Kidney (tissue), 13 donors: ENCODE measurements at regions not wholly inside any gene's neighbourhood (a gene's known extent, or its start where the extent isn't known, plus 50 kb on each side); places are given as distances from the start of the nearest gene placed in this dataset.
"Not testable (repeated sequence)": the region's sequence is repeated elsewhere in the genome, so short reads cannot be mapped to it uniquely, and the experiment has no call there.

ENCODE experiments used
- DNase-seq, 5 donors: peaks; one replicate each; pipeline ENCODE4 v3.0.0-alpha.2; 2013 to 2020
- FAIRE-seq: peaks from 2 replicates; lab custom pipeline; 2012; peaks lifted over from hg19 to GRCh38; lab: Jason Lieb, UNC
- H3K27ac ChIP-seq, 2 donors: one replicate each; pipeline ENCODE4 v1.7.0; 2013; ENCODE audit warnings: low read depth in 2 of 2, low read length in 2 of 2, inconsistent platforms in 1 of 2
- H3K27me3 ChIP-seq: one replicate; pipeline ENCODE4 v1.7.1; 2013; ENCODE audit warnings: low read length, inconsistent platforms; ENCODE audit not compliant: control insufficient read depth, insufficient read depth
- H3K36me3 ChIP-seq, 3 donors: one replicate each; pipeline versions ENCODE4 v1.7.0 to v1.7.1; 2013; ENCODE audit warnings: low read length in 3 of 3, control low read depth in 1 of 3, inconsistent platforms in 1 of 3; ENCODE audit not compliant: insufficient read depth in 3 of 3, control insufficient read depth in 2 of 3
- H3K4me1 ChIP-seq, 3 donors: one replicate each; pipeline versions ENCODE4 v1.7.0 to v1.7.1; 2013; ENCODE audit warnings: low read length in 3 of 3, inconsistent platforms in 1 of 3, low read depth in 1 of 3; ENCODE audit not compliant: control insufficient read depth in 2 of 3, insufficient read depth in 2 of 3
- H3K4me3 ChIP-seq, 3 donors: one replicate each; pipeline versions ENCODE4 v1.7.0 to v1.8.1; 2013; ENCODE audit warnings: low read length in 3 of 3, control low read depth in 1 of 3, inconsistent platforms in 1 of 3
- H3K9ac ChIP-seq, 3 donors: one replicate each; pipeline versions ENCODE4 v1.7.0 to v1.7.1; 2013; ENCODE audit warnings: low read length in 3 of 3, control low read depth in 1 of 3, inconsistent platforms in 1 of 3
- H3K9me3 ChIP-seq, 3 donors: one replicate each; pipeline versions ENCODE4 v1.7.0 to v1.7.1; 2013; ENCODE audit warnings: low read length in 3 of 3, control low read depth in 1 of 3, inconsistent platforms in 1 of 3; ENCODE audit not compliant: control insufficient read depth in 2 of 3, insufficient read depth in 1 of 3
- intact Hi-C: fragments of 100-400 bp; cut with DNase I; formaldehyde crosslinking; loops from one replicate; pipeline ENCODE4 v1.11.1; 2022
- TF ChIP-seq, protein P1 (sequence below): IDR thresholded peaks from 3 replicates; pipeline ENCODE4 v1.5.1; 2012; ENCODE audit warnings: mild to moderate bottlenecking, moderate library complexity, borderline replicate concordance; ENCODE audit not compliant: insufficient read depth; ENCODE audit errors: extremely low read depth
- donor health status: control.
- donor health status: control.
- donor health status: control.
- donor health status: control.
- donor health status: control.
- donor health status: DM: yes; HTN: yes; CAD: no.
- donor health status: Normal renal cell carcinoma (clear cell type).

- TF ChIP-seq, protein P1, sequence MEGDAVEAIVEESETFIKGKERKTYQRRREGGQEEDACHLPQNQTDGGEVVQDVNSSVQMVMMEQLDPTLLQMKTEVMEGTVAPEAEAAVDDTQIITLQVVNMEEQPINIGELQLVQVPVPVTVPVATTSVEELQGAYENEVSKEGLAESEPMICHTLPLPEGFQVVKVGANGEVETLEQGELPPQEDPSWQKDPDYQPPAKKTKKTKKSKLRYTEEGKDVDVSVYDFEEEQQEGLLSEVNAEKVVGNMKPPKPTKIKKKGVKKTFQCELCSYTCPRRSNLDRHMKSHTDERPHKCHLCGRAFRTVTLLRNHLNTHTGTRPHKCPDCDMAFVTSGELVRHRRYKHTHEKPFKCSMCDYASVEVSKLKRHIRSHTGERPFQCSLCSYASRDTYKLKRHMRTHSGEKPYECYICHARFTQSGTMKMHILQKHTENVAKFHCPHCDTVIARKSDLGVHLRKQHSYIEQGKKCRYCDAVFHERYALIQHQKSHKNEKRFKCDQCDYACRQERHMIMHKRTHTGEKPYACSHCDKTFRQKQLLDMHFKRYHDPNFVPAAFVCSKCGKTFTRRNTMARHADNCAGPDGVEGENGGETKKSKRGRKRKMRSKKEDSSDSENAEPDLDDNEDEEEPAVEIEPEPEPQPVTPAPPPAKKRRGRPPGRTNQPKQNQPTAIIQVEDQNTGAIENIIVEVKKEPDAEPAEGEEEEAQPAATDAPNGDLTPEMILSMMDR: no peak
- Histone ChIP-seq H3K9me3 (no peaks in the 10 kb centered on the region), H3K27me3 (no peaks in the 10 kb centered on the region), H3K27ac (no peak overlapping the region), H3K4me3 (no peak overlapping the region), H3K9ac (no peak overlapping the region), H3K36me3 (no peaks in the 10 kb centered on the region), H3K4me1 (no peaks in the 10 kb centered on the region)
- intact Hi-C loops: no loop called here
- FAIRE-seq (no peak), DNase-seq (no peak)
Measured at GRCh38 chr5:58172946-58173345, 286.9 kb downstream of the PLK2 start.

GRCh38 chr5:58165152-58165551, 294.7 kb downstream of the PLK2 start:
- H3K36me3 ChIP-seq: no peaks in the 10 kb centered on the region
- intact Hi-C loops: no loop called here
- H3K27ac ChIP-seq: no peak overlapping the region
- H3K9ac ChIP-seq: no peak overlapping the region
- no peaks in the 10 kb centered on the region for H3K4me1 ChIP-seq
- H3K27me3 ChIP-seq: no peaks in the 10 kb centered on the region
- H3K9me3 ChIP-seq: no peaks in the 10 kb centered on the region
- TF ChIP-seq, protein P1: no peak
- no peak for FAIRE-seq
- H3K4me3 ChIP-seq: no peak overlapping the region
- no peak for DNase-seq

GRCh38 chr5:58161889-58162288, 298.0 kb downstream of the PLK2 start:
- H3K9ac ChIP-seq, H3K4me1 ChIP-seq, H3K27me3 ChIP-seq, H3K4me3 ChIP-seq, intact Hi-C loops, H3K36me3 ChIP-seq, DNase-seq, H3K27ac ChIP-seq, FAIRE-seq, H3K9me3 ChIP-seq: not testable (repeated sequence)

DNA sequence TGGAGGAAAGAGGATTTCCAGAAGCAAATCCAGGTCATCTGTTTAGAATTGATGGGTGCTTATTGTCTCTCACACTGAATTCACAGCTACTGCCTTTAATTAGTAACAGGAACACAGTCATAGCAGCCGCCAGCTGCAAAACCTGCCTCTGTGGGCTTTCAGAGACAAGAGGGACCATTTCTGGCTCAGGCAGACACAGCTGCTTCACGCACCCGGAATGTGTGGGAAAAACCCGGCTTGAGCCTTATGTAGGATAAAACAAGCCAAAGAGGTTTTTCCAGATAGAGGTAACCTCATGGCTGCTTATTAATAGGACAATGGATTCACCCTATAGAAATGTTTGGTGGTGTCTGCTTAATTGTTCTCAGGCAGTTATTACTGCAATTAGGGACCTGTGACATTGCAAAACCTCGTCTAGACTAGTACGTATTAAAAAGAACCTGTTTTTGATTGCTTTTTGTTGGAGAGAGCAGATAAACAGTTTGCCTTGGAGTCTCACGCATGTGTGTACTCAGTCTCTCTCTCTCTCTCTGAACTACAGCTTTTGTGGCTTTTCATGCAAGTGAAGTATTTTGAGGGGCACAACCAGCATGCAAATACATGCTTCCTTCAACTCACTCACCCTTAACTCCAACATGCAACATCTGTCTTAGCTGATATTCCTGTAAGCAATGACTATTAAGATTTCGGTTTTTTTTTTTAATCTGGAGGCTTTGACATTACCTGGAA, 302.7 kb downstream of the PLK2 start:
- no peaks in the 10 kb centered on the region for H3K9me3 ChIP-seq
- TF ChIP-seq, protein P1: no peak
- no peak overlapping the region for H3K9ac ChIP-seq
- H3K27me3 ChIP-seq: no peaks in the 10 kb centered on the region
- intact Hi-C loops: no loop called here
- no peaks in the 10 kb centered on the region for H3K36me3 ChIP-seq
- no peak overlapping the region for H3K4me3 ChIP-seq
- FAIRE-seq (no peak), DNase-seq (peak in 1 of 5 donors; percentile 24)
- H3K27ac ChIP-seq: no peak overlapping the region
- no peaks in the 10 kb centered on the region for H3K4me1 ChIP-seq
